Activated CD8-positive, alpha-beta T cell treated with anti-CD3 and anti-CD28 coated beads for 36 hours (primary cell): ENCODE measurements at regions not wholly inside any gene's neighbourhood (a gene's known extent, or its start where the extent isn't known, plus 50 kb on each side); places are given as distances from the start of the nearest gene placed in this dataset.

Source experiments
- ATAC-seq: fragments of 200-7000 bp; cut with Tn5 transposase; one replicate; pipeline ENCODE4 v1.10.0; 2021; ENCODE audit warnings: mild to moderate bottlenecking, moderate library complexity
- CTCF ChIA-PET: fragments of 350-600 bp; sonication (Branson Sonifier 250); formaldehyde crosslinking; loops from one replicate; lab custom pipeline; 2021; ENCODE audit warnings: antibody characterized with exemption; lab: Charles Lee
- POLR2A ChIA-PET: fragments of 350-600 bp; sonication (Branson Sonifier 250); formaldehyde crosslinking; loops from one replicate; lab custom pipeline; 2021; ENCODE audit warnings: antibody characterized with exemption; lab: Charles Lee
- DNase-seq: peaks from one replicate; pipeline ENCODE4 v3.0.0-alpha.2; 2020
- H3K27ac Mint-ChIP-seq: one replicate; pipeline ENCODE4 v1.8.0; 2021; ENCODE audit warnings: mild to moderate bottlenecking, mixed read lengths
- H3K27me3 Mint-ChIP-seq: one replicate; pipeline ENCODE4 v1.8.0; 2021; ENCODE audit warnings: mixed read lengths
- H3K36me3 Mint-ChIP-seq: one replicate; pipeline ENCODE4 v1.8.0; 2021; ENCODE audit warnings: low read depth, mixed read lengths
- H3K4me1 Mint-ChIP-seq: one replicate; pipeline ENCODE4 v1.8.0; 2021; ENCODE audit warnings: low read depth, mixed read lengths
- H3K4me3 Mint-ChIP-seq: one replicate; pipeline ENCODE4 v1.8.0; 2021; ENCODE audit warnings: mild to moderate bottlenecking, moderate library complexity, mixed read lengths
- H3K9me3 Mint-ChIP-seq: one replicate; pipeline ENCODE4 v1.8.0; 2021; ENCODE audit warnings: mixed read lengths
- CTCF ChIP-seq: fragments of 200-600 bp; IDR thresholded peaks from one replicate; pipeline ENCODE4 v1.8.0; 2022; ENCODE audit warnings: antibody characterized with exemption, mild to moderate bottlenecking
- intact Hi-C: fragments of 100-400 bp; cut with micrococcal nuclease; formaldehyde crosslinking; loops from one replicate; pipeline ENCODE4 v1.10.0; 2022

- intact Hi-C loops: no loop called here
- DNase-seq (no peak), ATAC-seq (no peak)
- H3K36me3 Mint-ChIP-seq: no peaks in the 10 kb centered on the region
- TF ChIP-seq CTCF: no peak
- POLR2A ChIA-PET: no interaction called here
- no peak overlapping the region for H3K4me3 Mint-ChIP-seq
- peaks cover 3% of the 10 kb centered on the region for H3K9me3 Mint-ChIP-seq
- CTCF ChIA-PET: no interaction called here
- H3K4me1 Mint-ChIP-seq: no peaks in the 10 kb centered on the region
- no peak overlapping the region for H3K27ac Mint-ChIP-seq
- no peaks in the 10 kb centered on the region for H3K27me3 Mint-ChIP-seq
Observed at GRCh38 chr5:158264264-158264663, 405.3 kb upstream of the CLINT1 start.

- CTCF ChIA-PET: no interaction called here
- Mint-ChIP-seq H3K36me3 (no peaks in the 10 kb centered on the region), H3K27me3 (no peaks in the 10 kb centered on the region), H3K27ac (no peak overlapping the region), H3K4me1 (no peaks in the 10 kb centered on the region), H3K9me3 (peaks cover 3% of the 10 kb centered on the region), H3K4me3 (no peak overlapping the region)
- no peak for TF ChIP-seq CTCF
- ATAC-seq (no peak), DNase-seq (no peak)
- POLR2A ChIA-PET: no interaction called here
- intact Hi-C loops: no loop called here
Observed at GRCh38 chr5:158261674-158262367, 402.9 kb upstream of the CLINT1 start.

- CTCF ChIA-PET: interaction anchor here (0.7 kb wide), 1 partner anchor 421 kb away, joined by 3 read pairs; no protein-coding TSS in a partner anchor
Observed at GRCh38 chr5:158256096-158256495, 397.2 kb upstream of the CLINT1 start.

GRCh38 chr5:158255609-158256008, 396.7 kb upstream of the CLINT1 start:
- no peak for TF ChIP-seq CTCF
- Mint-ChIP-seq H3K27me3 (peaks cover 2% of the 10 kb centered on the region), H3K27ac (no peak overlapping the region), H3K4me3 (no peak overlapping the region), H3K9me3 (peaks cover 1% of the 10 kb centered on the region), H3K4me1 (no peaks in the 10 kb centered on the region), H3K36me3 (no peaks in the 10 kb centered on the region)
- ATAC-seq (no peak), DNase-seq (no peak)
- intact Hi-C loops: no loop called here
- POLR2A ChIA-PET: no interaction called here
- CTCF ChIA-PET: interaction anchor here (0.7 kb wide), 1 partner anchor 421 kb away, joined by 3 read pairs; no protein-coding TSS in a partner anchor

More at GRCh38 chr5:158256096-158256495, 397.2 kb upstream of the CLINT1 start:
- Mint-ChIP-seq H3K36me3 (no peaks in the 10 kb centered on the region), H3K27me3 (peaks cover 2% of the 10 kb centered on the region), H3K4me1 (no peaks in the 10 kb centered on the region), H3K9me3 (peaks cover 1% of the 10 kb centered on the region), H3K4me3 (no peak overlapping the region), H3K27ac (no peak overlapping the region)
- intact Hi-C loops: no loop called here
- POLR2A ChIA-PET: no interaction called here
- DNase-seq: no peak
- TF ChIP-seq CTCF: no peak
- no peak for ATAC-seq

- H3K4me1 Mint-ChIP-seq: no peaks in the 10 kb centered on the region
- H3K36me3 Mint-ChIP-seq: no peaks in the 10 kb centered on the region
- no peaks in the 10 kb centered on the region for H3K9me3 Mint-ChIP-seq
- intact Hi-C loops: no loop called here
- no peak overlapping the region for H3K4me3 Mint-ChIP-seq
- TF ChIP-seq CTCF: no peak
- H3K27ac Mint-ChIP-seq: no peak overlapping the region
- ChIA-PET CTCF (no interaction called here), POLR2A (interaction anchor here (0.6 kb wide), 1 partner anchor 764 kb away, joined by 3 read pairs; no protein-coding TSS in a partner anchor)
- DNase-seq (no peak), ATAC-seq (no peak)
- peaks cover 7% of the 10 kb centered on the region for H3K27me3 Mint-ChIP-seq
Observed at GRCh38 chr5:158246661-158247060, 387.7 kb upstream of the CLINT1 start.
